KG1 (cell line): ENCODE measurements at regions not wholly inside any gene's neighbourhood (a gene's known extent, or its start where the extent isn't known, plus 50 kb on each side); places are given as distances from the start of the nearest gene placed in this dataset.
A peak's percentile ranks its signal among the peaks of the same experiment; 100 is the strongest.

ENCODE experiments used
- DNase-seq: peaks from one replicate; lab custom pipeline; 2025; lab: John Stamatoyannopoulos, UW

GRCh38 chr9:129399634-129399990 is 221.3 kb downstream of the C9orf50 start:
- DNase-seq: no peak

GRCh38 chr9:129398961-129399633 is 221.0 kb upstream of the IER5L start:
- no peak for DNase-seq

GRCh38 chr9:129398101-129398960 is 220.3 kb upstream of the IER5L start:
- DNase-seq: no peak

- DNase-seq: no peak
Measured at GRCh38 chr9:129397335-129397734, 219.3 kb upstream of the IER5L start.

- DNase-seq: no peak
Measured at GRCh38 chr9:129396365-129396708, 218.3 kb upstream of the IER5L start.

GRCh38 chr9:129395633-129396364 is 217.7 kb upstream of the IER5L start:
- no peak for DNase-seq

GRCh38 chr9:129394886-129395279 is 216.8 kb upstream of the IER5L start:
- no peak for DNase-seq

- DNase-seq: no peak
Measured at GRCh38 chr9:129394061-129394885, 216.2 kb upstream of the IER5L start.

- no peak for DNase-seq
Measured at GRCh38 chr9:129393064-129393463, 215.0 kb upstream of the IER5L start.

- no peak for DNase-seq
Measured at GRCh38 chr9:129392093-129392541, 214.1 kb upstream of the IER5L start.

GRCh38 chr9:129391221-129391661 is 213.2 kb upstream of the IER5L start:
- DNase-seq: no peak

GRCh38 chr9:129390541-129390940 is 212.5 kb upstream of the IER5L start:
- no peak for DNase-seq

- no peak for DNase-seq
Measured at GRCh38 chr9:129387822-129388221, 209.8 kb upstream of the IER5L start.

GRCh38 chr9:129386812-129387177 is 208.7 kb upstream of the IER5L start:
- DNase-seq: no peak

GRCh38 chr9:129385211-129385934 is 207.3 kb upstream of the IER5L start:
- DNase-seq: no peak

- no peak for DNase-seq
Measured at GRCh38 chr9:129384491-129385210, 206.6 kb upstream of the IER5L start.

- DNase-seq: peak; percentile 50
Measured at GRCh38 chr9:129383561-129384490, 205.8 kb upstream of the IER5L start.

- DNase-seq: no peak
Measured at GRCh38 chr9:129383019-129383560, 205.0 kb upstream of the IER5L start.
